ENCODE measurements at regions not wholly inside any gene's neighbourhood (a gene's known extent, or its start where the extent isn't known, plus 50 kb on each side); places are given as distances from the start of the nearest gene placed in this dataset.

GRCh38 chr4:15325987-15326386 lies 101.8 kb upstream of the C1QTNF7 start:
- TF ChIP-seq CTCF (conservative IDR thresholded peaks at IDR 0.05; ENCODE audit: low read length) (no peak), EZH2phosphoT487 (IDR thresholded peaks at IDR 0.05; ENCODE audit: borderline replicate concordance, low read depth, low read length) (no peak)

Measured in OCI-LY7 (cell line).